ENCODE measurements at regions not wholly inside any gene's neighbourhood (a gene's known extent, or its start where the extent isn't known, plus 50 kb on each side); places are given as distances from the start of the nearest gene placed in this dataset.

- TF ChIP-seq CTCF (IDR thresholded peaks at IDR 0.05; ENCODE audit: poor library complexity) (no peak), EZH2phosphoT487 (IDR thresholded peaks at IDR 0.05; ENCODE audit: low read depth, severe bottlenecking, unreplicated experiment) (no peak), EZH2 (IDR thresholded peaks at IDR 0.05; ENCODE audit: borderline replicate concordance) (no peak)
Measured at GRCh38 chr4:169861593-169861992, 103.8 kb upstream of the HPF1 start.
